ENCODE measurements at regions not wholly inside any gene's neighbourhood (a gene's known extent, or its start where the extent isn't known, plus 50 kb on each side); places are given as distances from the start of the nearest gene placed in this dataset.

GRCh38 chr22:44402196-44403111 is 89.7 kb upstream of the SHISAL1 start:
- no peak for TF ChIP-seq CTCF (conservative IDR thresholded peaks at IDR 0.05)
- H3K36me3 Mint-ChIP-seq, result no peaks in the 10 kb centered on the region
- H3K4me1 Mint-ChIP-seq (ENCODE audit: unreplicated experiment), result peaks cover 10% of the 10 kb centered on the region
- peak; percentile 52 for DNase-seq (ENCODE audit: extremely low spot score, unreplicated experiment)
- no peak overlapping the region for H3K4me3 Mint-ChIP-seq
- H3K27ac Mint-ChIP-seq, result no peak overlapping the region
- H3K9me3 Mint-ChIP-seq, result no peaks in the 10 kb centered on the region
- H3K27me3 Mint-ChIP-seq, result peaks cover 10% of the 10 kb centered on the region

DNA sequence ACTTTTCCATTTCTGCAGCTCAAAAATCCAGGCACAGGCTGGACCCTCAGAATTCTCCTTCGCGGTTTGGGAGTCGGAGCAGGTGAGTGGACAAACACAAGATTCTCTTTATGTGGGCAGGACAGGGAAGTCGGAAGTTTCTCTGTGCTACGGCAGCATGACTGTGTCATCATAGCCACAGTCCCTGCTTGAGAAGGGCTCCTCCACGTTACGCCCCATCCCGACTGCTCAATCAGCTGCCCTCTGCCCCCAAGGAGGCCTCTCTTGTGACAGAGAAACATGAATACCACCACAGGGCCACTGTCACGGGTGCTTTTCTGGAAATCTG is 89.0 kb upstream of the SHISAL1 start:
- Mint-ChIP-seq H3K36me3 (no peaks in the 10 kb centered on the region), H3K27me3 (peaks cover 10% of the 10 kb centered on the region), H3K27ac (no peak overlapping the region), H3K4me3 (no peak overlapping the region), H3K9me3 (no peaks in the 10 kb centered on the region), H3K4me1 (ENCODE audit: unreplicated experiment) (peaks cover 6% of the 10 kb centered on the region)
- no peak for TF ChIP-seq CTCF (conservative IDR thresholded peaks at IDR 0.05)
- DNase-seq (ENCODE audit: extremely low spot score, unreplicated experiment), result peak; percentile 48

GRCh38 chr22:44400763-44401060 is 88.0 kb upstream of the SHISAL1 start:
- peaks cover 10% of the 10 kb centered on the region for H3K27me3 Mint-ChIP-seq
- no peak overlapping the region for H3K27ac Mint-ChIP-seq
- H3K4me1 Mint-ChIP-seq (ENCODE audit: unreplicated experiment), result peaks cover 9% of the 10 kb centered on the region
- no peak overlapping the region for H3K4me3 Mint-ChIP-seq
- H3K36me3 Mint-ChIP-seq, result no peaks in the 10 kb centered on the region
- DNase-seq (ENCODE audit: extremely low spot score, unreplicated experiment), result no peak
- TF ChIP-seq CTCF (conservative IDR thresholded peaks at IDR 0.05), result no peak
- no peaks in the 10 kb centered on the region for H3K9me3 Mint-ChIP-seq

- TF ChIP-seq CTCF (conservative IDR thresholded peaks at IDR 0.05), result no peak
- no peaks in the 10 kb centered on the region for H3K36me3 Mint-ChIP-seq
- H3K27me3 Mint-ChIP-seq, result peaks cover 10% of the 10 kb centered on the region
- H3K27ac Mint-ChIP-seq, result no peak overlapping the region
- no peaks in the 10 kb centered on the region for H3K9me3 Mint-ChIP-seq
- peaks cover 14% of the 10 kb centered on the region for H3K4me1 Mint-ChIP-seq (ENCODE audit: unreplicated experiment)
- no peak overlapping the region for H3K4me3 Mint-ChIP-seq
- peak; percentile 45 for DNase-seq (ENCODE audit: extremely low spot score, unreplicated experiment)
Measured at GRCh38 chr22:44399906-44400762, 87.4 kb upstream of the SHISAL1 start.

DNA sequence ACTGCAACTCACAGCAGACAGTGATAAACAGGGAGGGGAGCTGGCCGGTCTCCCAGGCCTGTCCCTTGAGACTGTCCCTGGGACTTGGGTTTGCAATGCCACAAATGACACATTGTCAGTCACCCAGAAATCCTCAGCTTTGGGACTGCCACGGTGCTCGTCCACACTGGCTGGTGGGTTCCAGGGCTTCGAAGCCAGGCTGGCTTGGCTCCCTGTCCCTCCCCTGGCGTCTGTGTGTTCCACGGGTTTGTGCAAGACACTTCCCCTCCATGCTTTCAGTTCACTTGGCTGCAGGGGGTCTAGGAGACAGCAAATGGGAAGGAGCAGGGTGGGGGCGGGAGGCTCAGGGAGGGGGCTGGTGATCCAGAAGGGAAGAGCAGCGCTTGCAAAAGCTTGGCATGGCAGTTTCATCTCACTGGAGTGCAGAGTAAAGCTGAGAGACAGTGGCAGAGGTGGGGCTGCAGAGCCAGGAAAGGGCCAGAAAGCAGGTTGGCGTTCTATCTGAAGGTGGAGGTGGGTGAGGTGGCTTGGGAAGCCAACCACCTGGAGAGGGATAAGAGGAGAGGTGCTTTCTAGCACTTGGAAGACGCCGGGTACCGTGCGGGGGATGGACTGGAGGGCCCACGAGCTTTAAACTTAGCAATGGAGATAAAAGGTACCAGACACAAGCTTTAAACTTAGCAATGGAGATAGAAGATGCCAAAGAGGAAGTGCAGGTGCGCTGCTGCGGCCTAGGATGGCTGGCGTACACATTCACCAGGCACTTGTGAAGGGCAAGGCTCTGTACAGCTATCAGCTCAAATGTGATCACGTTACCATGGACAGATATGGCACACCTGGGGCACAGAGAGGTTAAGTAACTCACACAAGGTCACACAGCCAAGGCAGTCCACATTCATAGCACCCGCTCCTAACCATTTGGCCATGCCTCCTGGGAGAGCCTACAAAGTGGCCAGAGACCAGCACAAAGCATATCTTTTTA is 86.4 kb upstream of the SHISAL1 start:
- no peaks in the 10 kb centered on the region for H3K36me3 Mint-ChIP-seq

More for the DNA sequence above, 86.4 kb upstream of the SHISAL1 start:
- no peak for TF ChIP-seq CTCF (conservative IDR thresholded peaks at IDR 0.05)
- H3K9me3 Mint-ChIP-seq, result no peaks in the 10 kb centered on the region
- H3K27ac Mint-ChIP-seq, result no peak overlapping the region
- DNase-seq (ENCODE audit: extremely low spot score, unreplicated experiment), result peak; percentile 62
- H3K4me1 Mint-ChIP-seq (ENCODE audit: unreplicated experiment), result peaks cover 14% of the 10 kb centered on the region
- H3K27me3 Mint-ChIP-seq, result peaks cover 10% of the 10 kb centered on the region
- H3K4me3 Mint-ChIP-seq, result no peak overlapping the region

Data from type B pancreatic cell (in vitro differentiated cells).